Esophagus squamous epithelium (tissue), 5 donors: ENCODE measurements at regions not wholly inside any gene's neighbourhood (a gene's known extent, or its start where the extent isn't known, plus 50 kb on each side); places are given as distances from the start of the nearest gene placed in this dataset.
"Not testable (repeated sequence)": the region's sequence is repeated elsewhere in the genome, so short reads cannot be mapped to it uniquely, and the experiment has no call there.

ENCODE experiments used
- DNase-seq: peaks from one replicate; lab custom pipeline; 2025; lab: John Stamatoyannopoulos, UW
- H3K27ac ChIP-seq, 4 donors: fragments of 200-600 bp; sonication (generic); one replicate each; pipeline ENCODE4 v1.5.1; 2016 to 2019; ENCODE audit warnings: mild to moderate bottlenecking in 1 of 4
- H3K27me3 ChIP-seq, 4 donors: fragments of 200-600 bp; sonication (generic); 1 replicate in 3 of 4; 2 replicates in 1 of 4; pipeline versions ENCODE4 v1.5.1 to v1.6.0; 2017 to 2021; ENCODE audit warnings: antibody characterized with exemption in 1 of 4
- H3K36me3 ChIP-seq, 3 donors: fragments of 200-600 bp; sonication (generic); one replicate each; pipeline ENCODE4 v1.5.1; 2016 to 2019
- H3K4me1 ChIP-seq, 3 donors: fragments of 200-600 bp; sonication (generic); one replicate each; pipeline ENCODE4 v1.5.1; 2017 to 2019
- H3K4me3 ChIP-seq, 4 donors: fragments of 200-600 bp; sonication (generic); 1 replicate in 3 of 4; 2 replicates in 1 of 4; pipeline ENCODE4 v1.5.1; 2016 to 2019; ENCODE audit warnings: mild to moderate bottlenecking in 2 of 4, moderate library complexity in 1 of 4
- H3K9me3 ChIP-seq, 3 donors: fragments of 200-600 bp; sonication (generic); one replicate each; pipeline ENCODE4 v1.5.1; 2016 to 2019
- POLR2A ChIP-seq, 4 donors: fragments of 450-650 bp; IDR thresholded peaks; one replicate each; pipeline ENCODE4 v1.6.1; 2017; ENCODE audit warnings: antibody characterized with exemption in 4 of 4, mild to moderate bottlenecking in 4 of 4, moderate library complexity in 3 of 4
- WGBS, 2 donors: methylation state at CpG; one replicate each; pipeline ENCODE4 v1.1.5; 2018; 5-methylcytosine and 5-hydroxymethylcytosine counted together
- intact Hi-C: fragments of 100-400 bp; cut with DNase I; formaldehyde crosslinking; loops from one replicate; pipeline ENCODE4 v1.15.0; 2022
- TF ChIP-seq, protein P1 (sequence below), 6 experiments: fragments of 450-650 bp in 4 of 6; fragments of 200-600 bp in 2 of 6; sonication (generic) in 2 of 6; IDR thresholded peaks; one replicate each; pipeline ENCODE4 v1.5.1; 2016 to 2019; ENCODE audit warnings: antibody characterized with exemption in 6 of 6, mild to moderate bottlenecking in 4 of 6, moderate library complexity in 4 of 6
- donor health status: DM: yes; HTN: yes; CAD: no.

GRCh38 chr13:58953638-58954037, 1210.1 kb downstream of the DIAPH3 start:
- no peak overlapping the region for H3K27ac ChIP-seq
- DNase-seq: no peak
- H3K27me3 ChIP-seq: no peaks in the 10 kb centered on the region
- TF ChIP-seq, protein P1, sequence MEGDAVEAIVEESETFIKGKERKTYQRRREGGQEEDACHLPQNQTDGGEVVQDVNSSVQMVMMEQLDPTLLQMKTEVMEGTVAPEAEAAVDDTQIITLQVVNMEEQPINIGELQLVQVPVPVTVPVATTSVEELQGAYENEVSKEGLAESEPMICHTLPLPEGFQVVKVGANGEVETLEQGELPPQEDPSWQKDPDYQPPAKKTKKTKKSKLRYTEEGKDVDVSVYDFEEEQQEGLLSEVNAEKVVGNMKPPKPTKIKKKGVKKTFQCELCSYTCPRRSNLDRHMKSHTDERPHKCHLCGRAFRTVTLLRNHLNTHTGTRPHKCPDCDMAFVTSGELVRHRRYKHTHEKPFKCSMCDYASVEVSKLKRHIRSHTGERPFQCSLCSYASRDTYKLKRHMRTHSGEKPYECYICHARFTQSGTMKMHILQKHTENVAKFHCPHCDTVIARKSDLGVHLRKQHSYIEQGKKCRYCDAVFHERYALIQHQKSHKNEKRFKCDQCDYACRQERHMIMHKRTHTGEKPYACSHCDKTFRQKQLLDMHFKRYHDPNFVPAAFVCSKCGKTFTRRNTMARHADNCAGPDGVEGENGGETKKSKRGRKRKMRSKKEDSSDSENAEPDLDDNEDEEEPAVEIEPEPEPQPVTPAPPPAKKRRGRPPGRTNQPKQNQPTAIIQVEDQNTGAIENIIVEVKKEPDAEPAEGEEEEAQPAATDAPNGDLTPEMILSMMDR (IDR thresholded peaks at IDR 0.05): no peak
- TF ChIP-seq POLR2A (IDR thresholded peaks at IDR 0.05): no peak
- H3K4me3 ChIP-seq: no peak overlapping the region
- no peaks in the 10 kb centered on the region for H3K36me3 ChIP-seq
- WGBS, 2 donors: 19 to 21% methylated on average over 1 of the region's 1 CpG
- intact Hi-C loops: no loop called here
- peaks cover 0 to 15% (median 8%) of the 10 kb centered on the region in 3 donors for H3K9me3 ChIP-seq
- H3K4me1 ChIP-seq: no peaks in the 10 kb centered on the region

DNA sequence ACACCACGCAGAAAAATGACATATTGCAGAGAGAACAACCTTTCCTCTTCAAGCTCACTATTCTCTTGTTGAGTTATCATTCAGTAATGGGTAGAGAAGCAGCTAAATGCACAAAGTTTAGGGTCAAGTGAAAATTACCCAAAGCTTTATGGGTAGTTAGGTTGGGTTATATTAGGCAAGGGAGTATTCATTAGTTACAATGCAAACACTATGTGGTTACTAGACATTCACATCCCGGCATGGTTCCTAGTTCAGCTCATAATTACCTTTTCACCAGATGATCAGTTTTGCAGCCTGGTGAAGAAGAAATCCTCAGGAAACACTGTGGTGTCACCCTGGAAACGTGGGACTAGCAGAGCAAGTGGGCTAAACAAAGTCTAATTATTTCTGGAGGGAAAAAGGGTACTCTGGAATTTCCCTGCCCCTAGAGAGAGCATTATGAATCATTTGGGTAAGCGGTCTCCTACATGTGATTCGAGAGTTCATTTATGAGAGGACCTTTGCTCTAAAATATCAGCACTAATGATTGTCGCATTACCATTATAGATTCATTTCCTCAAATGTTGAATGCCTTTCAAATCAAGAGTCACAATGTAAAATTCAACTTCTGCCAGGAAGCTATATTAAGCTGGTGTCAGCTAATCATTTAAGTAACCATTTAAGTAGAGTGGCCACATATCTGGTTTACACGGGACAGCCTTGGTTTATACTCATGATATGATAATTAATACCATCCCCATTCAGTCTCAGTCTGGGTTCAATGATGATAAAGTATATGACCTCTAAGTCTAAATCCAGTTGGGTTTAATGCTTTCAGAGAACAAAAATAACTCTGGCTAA, 1208.0 kb downstream of the DIAPH3 start:
- intact Hi-C loops: no loop called here
- no peak for DNase-seq
- Histone ChIP-seq H3K4me1 (no peaks in the 10 kb centered on the region), H3K9me3 (no peaks in the 10 kb centered on the region), H3K36me3 (no peaks in the 10 kb centered on the region), H3K27ac (no peak overlapping the region), H3K4me3 (no peak overlapping the region), H3K27me3 (no peaks in the 10 kb centered on the region)
- TF ChIP-seq, protein P1 (IDR thresholded peaks at IDR 0.05): no peak
- TF ChIP-seq POLR2A (IDR thresholded peaks at IDR 0.05): no peak
- 68 to 71% methylated on average over 7 of the region's 7 CpGs for WGBS, 2 donors

- DNase-seq, H3K9me3 ChIP-seq, H3K27ac ChIP-seq, H3K4me1 ChIP-seq, H3K36me3 ChIP-seq, H3K27me3 ChIP-seq, intact Hi-C loops, H3K4me3 ChIP-seq: not testable (repeated sequence)
- WGBS, 2 donors: 81% methylated on average over 3 of the region's 22 CpGs; no CpG with 5 or more reads in 1 of the 2 donors
These were observed 1205.6 kb downstream of the DIAPH3 start for GRCh38 chr13:58958097-58958496.

GRCh38 chr13:58960888-58961287, 1202.8 kb downstream of the DIAPH3 start:
- intact Hi-C loops: no loop called here
- Histone ChIP-seq H3K4me1 (no peaks in the 10 kb centered on the region), H3K9me3 (no peaks in the 10 kb centered on the region), H3K27me3 (no peaks in the 10 kb centered on the region), H3K4me3 (no peak overlapping the region), H3K36me3 (no peaks in the 10 kb centered on the region), H3K27ac (no peak overlapping the region)
- TF ChIP-seq, protein P1 (IDR thresholded peaks at IDR 0.05): peak in 2 of 6 experiments; percentile 16 to 17
- no peak for TF ChIP-seq POLR2A (IDR thresholded peaks at IDR 0.05)
- DNase-seq: no peak
- 66 to 73% methylated on average over 2 of the region's 2 CpGs for WGBS, 2 donors

GRCh38 chr13:58963321-58963720, 1200.4 kb downstream of the DIAPH3 start:
- TF ChIP-seq POLR2A (IDR thresholded peaks at IDR 0.05): no peak
- TF ChIP-seq, protein P1 (IDR thresholded peaks at IDR 0.05): no peak
- 74 to 85% methylated on average over 2 of the region's 2 CpGs for WGBS, 2 donors
- DNase-seq: no peak
- no peaks in the 10 kb centered on the region for H3K36me3 ChIP-seq
- no peaks in the 10 kb centered on the region for H3K4me1 ChIP-seq
- intact Hi-C loops: no loop called here
- no peak overlapping the region for H3K27ac ChIP-seq
- H3K27me3 ChIP-seq: no peaks in the 10 kb centered on the region
- no peak overlapping the region for H3K4me3 ChIP-seq
- no peaks in the 10 kb centered on the region for H3K9me3 ChIP-seq
